Right renal cortex interstitium (tissue), 3 donors: ENCODE measurements at regions not wholly inside any gene's neighbourhood (a gene's known extent, or its start where the extent isn't known, plus 50 kb on each side); places are given as distances from the start of the nearest gene placed in this dataset.

Experiments
- DNase-seq, 3 donors: peaks; one replicate each; pipeline ENCODE4 v3.0.0-alpha.2; 2013; ENCODE audit warnings: low read depth in 3 of 3, low spot score in 2 of 3

DNA sequence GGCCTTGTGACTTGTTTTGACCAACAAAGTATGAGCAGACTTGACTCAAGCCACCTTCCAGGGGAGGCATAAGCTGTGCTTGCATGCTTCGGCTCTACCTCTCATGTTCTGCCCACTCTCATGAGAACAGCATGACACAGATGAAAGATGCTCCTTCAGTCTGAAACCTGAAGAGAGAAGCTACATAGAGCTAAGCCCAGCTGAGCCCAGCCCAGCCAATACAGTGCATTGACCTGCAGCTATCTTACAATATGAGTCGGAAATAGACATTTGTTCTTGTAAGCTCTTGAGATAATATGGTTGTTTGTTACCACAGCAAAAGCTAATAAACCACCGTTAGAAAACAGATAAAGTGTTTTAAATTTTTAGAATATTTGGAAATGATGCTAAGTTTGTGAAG lies 426.7 kb upstream of the PKDCC start:
- DNase-seq: no peak

DNA sequence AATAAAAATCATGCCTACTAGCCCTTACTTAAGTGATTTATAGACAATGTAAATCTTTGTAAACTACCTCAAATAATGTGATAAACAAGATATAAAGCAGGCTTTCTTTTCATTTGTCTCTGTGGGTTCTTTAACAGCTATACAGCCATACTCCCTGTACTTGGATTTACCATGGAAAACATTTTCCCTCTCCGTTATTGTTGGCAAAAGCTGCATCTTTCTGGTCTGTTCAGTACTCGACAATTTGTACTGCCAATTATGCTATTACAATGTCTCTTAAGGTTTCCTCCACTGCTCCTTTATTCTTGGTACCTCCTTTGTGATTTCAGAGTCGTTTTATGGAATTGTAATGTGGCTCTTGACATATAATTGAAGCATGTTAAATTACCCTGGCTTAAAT lies 426.3 kb upstream of the PKDCC start:
- DNase-seq: no peak

- no peak for DNase-seq
Measured at GRCh38 chr2:41622301-41622700, 425.5 kb upstream of the PKDCC start.

GRCh38 chr2:41626936-41627335 lies 420.9 kb upstream of the PKDCC start:
- no peak for DNase-seq

- no peak for DNase-seq
Measured at GRCh38 chr2:41634686-41635085, 413.1 kb upstream of the PKDCC start.

DNA sequence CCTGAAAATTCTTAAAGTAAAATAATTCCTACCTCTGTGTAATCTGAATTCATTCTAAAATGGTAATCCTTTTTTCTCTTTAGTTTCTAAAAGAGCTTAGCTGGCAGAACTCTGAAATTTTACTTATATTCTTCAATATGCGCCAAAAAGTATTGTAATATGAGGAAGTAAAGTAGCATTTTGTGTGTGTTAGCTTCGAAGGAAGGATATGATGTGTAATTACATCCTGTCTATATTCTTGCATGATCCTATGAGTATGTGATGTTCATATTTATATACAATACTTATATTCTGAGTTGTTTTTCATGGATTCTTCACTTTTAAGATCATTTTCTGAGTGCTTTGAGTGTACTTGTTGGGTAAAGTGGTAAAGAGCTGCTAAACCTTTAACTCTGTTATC lies 402.9 kb upstream of the PKDCC start:
- no peak for DNase-seq

DNA sequence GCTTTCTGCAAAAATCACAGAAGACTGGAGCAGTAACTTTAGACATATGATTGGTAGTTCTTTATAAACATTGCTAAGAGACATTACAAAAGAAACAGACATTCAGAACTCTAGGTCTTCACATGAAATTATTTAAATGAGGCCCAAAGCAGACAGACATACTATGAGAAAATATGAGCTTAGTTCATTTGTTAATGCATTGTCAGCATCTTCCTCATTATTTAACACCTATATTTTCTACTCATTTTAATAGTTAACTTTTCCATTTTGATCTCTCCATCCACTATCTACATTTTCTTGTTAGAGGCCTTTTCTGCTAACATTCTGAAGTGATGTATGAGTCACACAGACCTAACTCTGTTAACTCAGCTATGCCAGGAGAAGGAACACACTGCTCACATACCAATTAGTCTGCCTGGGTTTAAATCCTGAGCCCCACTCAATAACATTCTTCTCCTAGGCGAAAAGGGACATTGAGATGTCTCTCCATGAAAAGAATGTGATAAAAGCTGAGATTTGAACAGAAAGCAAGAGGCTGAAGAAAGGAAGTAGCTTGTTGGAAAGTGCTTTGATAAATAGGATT lies 400.3 kb upstream of the PKDCC start:
- DNase-seq: no peak

DNA sequence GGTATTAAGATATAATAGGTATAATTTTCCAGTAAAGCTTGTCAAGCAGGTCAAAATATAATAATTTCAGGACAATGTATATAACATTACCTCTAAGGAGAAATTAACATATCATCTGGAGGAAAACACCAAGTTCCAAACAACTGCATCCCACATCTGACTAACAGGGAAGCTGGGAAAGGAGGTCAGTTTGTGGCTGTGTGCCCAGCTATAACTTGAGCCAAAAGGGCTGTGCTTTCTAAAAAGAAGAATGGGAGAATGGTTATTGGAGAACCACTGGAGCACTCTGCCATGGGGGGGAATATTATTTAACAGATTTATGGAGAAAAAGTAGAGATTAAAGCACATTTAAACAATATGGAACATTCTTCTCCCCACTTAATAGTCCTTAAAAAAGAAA lies 390.6 kb upstream of the PKDCC start:
- no peak for DNase-seq

DNA sequence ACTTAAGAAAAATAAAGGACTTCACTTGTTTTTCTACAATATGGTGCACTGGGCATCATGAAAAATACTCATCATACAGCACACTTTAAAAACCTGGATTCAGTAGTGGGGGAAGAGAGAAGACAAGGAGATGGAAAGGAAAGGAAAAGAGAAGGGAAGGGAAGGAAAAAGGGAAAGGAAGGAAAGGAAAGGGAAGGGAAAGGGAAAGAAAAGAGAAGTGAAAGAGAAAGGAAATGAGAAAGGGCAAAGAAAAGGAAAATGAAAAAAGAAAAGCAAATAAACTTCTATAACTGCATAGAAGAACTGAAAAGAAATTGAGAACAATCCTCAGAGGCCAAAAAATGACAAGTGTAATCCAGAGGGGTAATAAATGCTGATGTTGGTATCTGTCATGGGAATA lies 388.1 kb upstream of the PKDCC start:
- DNase-seq: no peak

- DNase-seq: no peak
Measured at GRCh38 chr2:41662461-41662860, 385.4 kb upstream of the PKDCC start.

- no peak for DNase-seq
Measured at GRCh38 chr2:41663056-41663455, 384.8 kb upstream of the PKDCC start.

DNA sequence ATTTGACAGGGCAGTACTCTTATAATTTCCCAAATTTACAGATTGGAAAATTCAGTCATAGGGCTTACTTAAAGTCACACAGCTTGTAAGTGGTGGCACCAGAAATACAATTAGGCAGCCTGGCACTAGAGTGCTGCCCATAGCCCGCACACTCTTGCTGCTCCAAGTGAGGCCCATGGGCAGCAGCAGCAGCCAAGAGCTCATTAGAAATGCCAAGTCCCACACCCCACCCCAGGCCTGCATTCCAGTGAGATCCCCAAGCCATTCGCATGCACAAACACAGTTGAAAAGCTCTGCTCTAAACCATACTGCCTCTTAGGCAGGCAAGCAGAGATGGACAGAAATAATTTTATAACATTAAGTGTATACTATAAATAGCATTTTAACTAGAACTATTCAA lies 379.3 kb upstream of the PKDCC start:
- DNase-seq: no peak

DNA sequence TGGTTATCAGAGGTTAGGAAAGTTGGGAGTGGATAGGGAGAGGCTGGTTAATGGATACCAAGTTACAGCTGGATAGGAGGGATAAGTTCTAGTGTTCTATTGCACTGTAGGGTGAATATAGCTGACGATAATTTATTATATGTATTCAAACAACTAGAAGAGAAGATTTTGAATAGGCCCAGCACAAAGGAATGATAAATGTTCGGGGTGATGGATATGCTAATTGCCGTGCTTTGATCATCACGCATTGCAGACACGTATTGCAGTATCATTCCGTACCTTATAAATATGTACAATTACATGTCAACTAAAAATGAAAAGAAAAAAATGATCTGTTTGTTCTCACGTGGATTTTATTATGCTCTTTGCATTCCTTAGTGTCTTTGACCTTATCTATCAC lies 369.2 kb upstream of the PKDCC start:
- no peak for DNase-seq

DNA sequence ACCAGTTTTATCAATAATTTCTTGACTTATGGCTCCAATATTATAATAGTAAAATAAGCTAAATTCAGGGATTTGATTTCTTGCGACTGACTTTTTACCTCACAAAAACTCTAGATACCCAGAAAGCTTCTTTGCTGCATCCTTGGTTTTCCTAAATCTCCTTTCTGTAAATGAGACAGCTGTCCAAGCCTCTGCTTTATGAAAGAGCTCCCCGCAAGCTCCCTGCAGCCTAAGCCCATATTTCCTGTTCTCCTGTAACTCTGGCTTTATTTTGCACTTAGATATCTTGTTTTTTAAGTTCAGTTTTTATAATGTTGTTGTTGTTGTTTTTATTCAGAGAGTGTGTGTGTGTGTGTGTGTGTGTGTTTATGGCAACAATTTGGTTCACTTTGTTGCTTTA lies 361.7 kb upstream of the PKDCC start:
- DNase-seq: no peak

- no peak for DNase-seq
Measured at GRCh38 chr2:41691561-41691960, 356.3 kb upstream of the PKDCC start.

- no peak for DNase-seq
Measured at GRCh38 chr2:41694536-41695049, 353.2 kb upstream of the PKDCC start.

DNA sequence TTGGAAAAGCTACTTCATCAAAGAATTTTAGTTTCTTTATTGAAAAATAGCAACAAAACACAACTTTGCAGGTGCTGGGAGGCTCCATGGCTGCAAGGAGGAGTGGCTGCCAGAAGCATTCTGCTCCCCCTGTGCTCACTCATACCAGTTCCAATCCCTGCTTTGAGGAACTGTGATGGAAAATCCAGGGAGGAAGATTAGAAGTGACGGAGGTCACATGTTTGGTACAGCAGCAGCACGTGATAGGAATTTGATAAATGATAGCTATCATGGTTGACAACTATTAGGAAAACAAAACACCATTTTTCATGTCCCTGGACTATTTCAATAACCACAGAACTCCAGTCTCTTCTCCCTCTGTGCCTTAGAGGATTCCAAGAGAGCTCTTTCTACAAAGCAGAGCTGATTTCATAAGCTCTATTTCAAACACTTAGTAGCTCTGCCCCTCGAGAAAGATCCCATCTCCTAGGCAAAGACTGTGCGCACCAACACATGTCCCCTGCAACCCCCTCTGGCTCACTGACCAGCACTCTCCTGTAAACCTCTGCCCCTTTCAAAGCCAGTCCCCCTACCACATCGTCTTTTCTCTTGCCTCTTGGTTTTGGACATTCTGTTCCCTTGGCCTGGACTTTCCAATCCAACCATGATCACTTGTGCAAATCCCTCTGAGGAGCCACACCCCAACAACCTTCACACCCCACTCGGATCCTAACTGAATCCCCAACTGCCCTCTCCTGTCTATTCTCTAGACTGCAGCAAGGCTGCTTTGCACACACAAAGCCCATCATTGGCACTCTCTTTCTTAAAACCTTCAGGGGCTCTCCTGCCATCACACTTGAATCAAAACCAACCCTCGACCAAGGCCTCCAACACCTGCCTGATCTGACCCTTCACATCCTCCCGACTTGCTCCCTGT lies 352.4 kb upstream of the PKDCC start:
- no peak for DNase-seq

DNA sequence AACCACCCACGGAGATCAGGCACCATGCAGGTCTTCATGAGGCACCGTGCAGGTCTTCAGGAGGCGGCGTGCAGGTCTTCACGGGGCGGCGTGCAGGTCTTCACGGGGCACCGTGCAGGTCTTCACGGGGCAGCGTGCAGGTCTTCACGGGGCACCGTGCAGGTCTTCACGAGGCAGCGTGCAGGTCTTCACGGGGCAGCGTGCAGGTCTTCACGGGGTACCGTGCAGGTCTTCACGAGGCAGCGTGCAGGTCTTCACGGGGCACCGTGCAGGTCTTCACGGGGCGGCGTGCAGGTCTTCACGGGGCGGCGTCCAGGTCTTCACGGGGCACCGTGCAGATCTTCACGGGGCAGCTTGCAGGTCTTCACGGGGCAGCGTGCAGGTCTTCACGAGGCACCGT lies 350.4 kb upstream of the PKDCC start:
- no peak for DNase-seq

GRCh38 chr2:41698678-41699422 lies 349.0 kb upstream of the PKDCC start:
- DNase-seq: peak in 1 of 3 donors; percentile 36

- DNase-seq: no peak
Measured at GRCh38 chr2:41701231-41701630, 346.6 kb upstream of the PKDCC start.

GRCh38 chr2:41703123-41703522 lies 344.7 kb upstream of the PKDCC start:
- no peak for DNase-seq

- no peak for DNase-seq
Measured at GRCh38 chr2:41705634-41706033, 342.2 kb upstream of the PKDCC start.
